ENCODE measurements at regions not wholly inside any gene's neighbourhood (a gene's known extent, or its start where the extent isn't known, plus 50 kb on each side); places are given as distances from the start of the nearest gene placed in this dataset.

DNA sequence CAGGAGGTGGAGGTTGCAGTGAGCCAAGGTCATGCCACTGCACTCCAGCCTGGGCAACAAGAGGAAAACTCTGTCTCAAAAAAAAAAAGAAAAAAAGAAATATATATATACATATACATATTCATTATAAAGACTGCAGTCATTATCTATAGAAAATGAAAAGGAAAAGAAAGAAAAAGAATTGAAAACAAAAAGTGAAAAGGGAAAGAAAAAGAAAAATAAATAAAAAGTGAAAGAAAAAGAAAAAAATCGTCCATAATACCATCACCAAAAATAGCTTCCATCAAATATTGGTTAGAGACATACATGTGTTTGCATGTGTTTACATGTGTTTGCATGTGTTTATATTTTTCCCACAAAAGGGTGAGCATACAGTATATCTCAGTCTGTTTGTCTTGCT is 105.5 kb upstream of the PARD3 start:
- TF ChIP-seq CTCF (IDR thresholded peaks at IDR 0.05; ENCODE audit: borderline replicate concordance, extremely low read depth, low read length, poor library complexity, severe bottlenecking) (no peak), EZH2 (IDR thresholded peaks at IDR 0.05; ENCODE audit: borderline replicate concordance, low read depth, low read length, severe bottlenecking) (no peak)
